ENCODE measurements at regions not wholly inside any gene's neighbourhood (a gene's known extent, or its start where the extent isn't known, plus 50 kb on each side); places are given as distances from the start of the nearest gene placed in this dataset.

DNA sequence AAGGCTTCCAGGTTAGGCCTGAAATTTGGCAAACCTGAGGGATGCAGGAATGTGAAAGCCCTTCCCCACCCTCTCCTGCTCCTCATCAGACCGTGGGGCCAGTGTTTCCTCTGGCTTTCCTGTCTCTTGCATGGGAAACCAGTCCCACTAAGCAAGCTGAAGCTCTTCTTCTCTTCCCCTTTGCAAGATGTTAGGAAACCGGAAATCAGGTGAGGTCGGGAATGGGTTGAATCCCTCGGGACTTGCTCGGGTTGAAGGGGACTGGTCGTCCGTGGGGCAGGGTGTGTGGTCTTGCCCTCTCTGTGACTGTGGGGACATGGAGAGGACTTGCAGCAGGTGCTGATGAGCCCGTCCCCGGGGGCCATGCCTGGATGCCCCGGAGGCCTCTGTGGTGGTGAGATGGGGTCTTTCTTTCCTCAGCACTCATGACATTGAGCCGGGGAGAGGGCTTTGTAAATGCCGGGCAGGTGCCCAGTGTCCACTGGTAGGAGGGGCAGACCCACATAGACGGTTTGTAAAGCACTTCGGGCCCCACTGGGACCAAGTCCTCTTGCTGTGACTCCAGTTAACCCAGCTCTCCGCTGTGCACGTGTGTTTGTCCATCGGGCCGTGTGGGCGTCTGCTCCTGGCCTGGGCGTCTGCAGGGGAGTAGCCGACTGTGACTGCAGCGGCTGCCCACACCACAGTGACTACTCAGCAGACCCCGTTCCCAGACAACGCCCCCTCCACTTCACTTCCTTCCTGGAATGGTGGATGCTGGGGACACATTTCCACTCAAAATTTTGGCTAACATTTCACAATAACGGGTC is 373.9 kb downstream of the GLRX3 start:
- Mint-ChIP-seq H3K27ac (ENCODE audit: low read depth, unreplicated experiment) (no peak overlapping the region), H3K36me3 (ENCODE audit: insufficient read depth, unreplicated experiment) (no peaks in the 10 kb centered on the region), H3K4me1 (ENCODE audit: insufficient read depth, unreplicated experiment) (no peaks in the 10 kb centered on the region), H3K27me3 (ENCODE audit: insufficient read depth, unreplicated experiment) (no peaks in the 10 kb centered on the region), H3K4me3 (ENCODE audit: unreplicated experiment) (no peak overlapping the region), H3K9me3 (ENCODE audit: unreplicated experiment) (peaks cover 21% of the 10 kb centered on the region)
- ChIA-PET CTCF (interaction anchor here (0.6 kb wide), 1 partner anchor 799 kb away, joined by 3 read pairs; no protein-coding TSS in a partner anchor), POLR2A (no interaction called here)
- TF ChIP-seq, protein P1, sequence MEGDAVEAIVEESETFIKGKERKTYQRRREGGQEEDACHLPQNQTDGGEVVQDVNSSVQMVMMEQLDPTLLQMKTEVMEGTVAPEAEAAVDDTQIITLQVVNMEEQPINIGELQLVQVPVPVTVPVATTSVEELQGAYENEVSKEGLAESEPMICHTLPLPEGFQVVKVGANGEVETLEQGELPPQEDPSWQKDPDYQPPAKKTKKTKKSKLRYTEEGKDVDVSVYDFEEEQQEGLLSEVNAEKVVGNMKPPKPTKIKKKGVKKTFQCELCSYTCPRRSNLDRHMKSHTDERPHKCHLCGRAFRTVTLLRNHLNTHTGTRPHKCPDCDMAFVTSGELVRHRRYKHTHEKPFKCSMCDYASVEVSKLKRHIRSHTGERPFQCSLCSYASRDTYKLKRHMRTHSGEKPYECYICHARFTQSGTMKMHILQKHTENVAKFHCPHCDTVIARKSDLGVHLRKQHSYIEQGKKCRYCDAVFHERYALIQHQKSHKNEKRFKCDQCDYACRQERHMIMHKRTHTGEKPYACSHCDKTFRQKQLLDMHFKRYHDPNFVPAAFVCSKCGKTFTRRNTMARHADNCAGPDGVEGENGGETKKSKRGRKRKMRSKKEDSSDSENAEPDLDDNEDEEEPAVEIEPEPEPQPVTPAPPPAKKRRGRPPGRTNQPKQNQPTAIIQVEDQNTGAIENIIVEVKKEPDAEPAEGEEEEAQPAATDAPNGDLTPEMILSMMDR (IDR thresholded peaks at IDR 0.05; ENCODE audit: unreplicated experiment): no peak
- BruUV-seq (replicated peaks): no TSS peak
- DNase-seq (ENCODE audit: unreplicated experiment): no peak
- intact Hi-C loops (cut with micrococcal nuclease): no loop called here

DNA sequence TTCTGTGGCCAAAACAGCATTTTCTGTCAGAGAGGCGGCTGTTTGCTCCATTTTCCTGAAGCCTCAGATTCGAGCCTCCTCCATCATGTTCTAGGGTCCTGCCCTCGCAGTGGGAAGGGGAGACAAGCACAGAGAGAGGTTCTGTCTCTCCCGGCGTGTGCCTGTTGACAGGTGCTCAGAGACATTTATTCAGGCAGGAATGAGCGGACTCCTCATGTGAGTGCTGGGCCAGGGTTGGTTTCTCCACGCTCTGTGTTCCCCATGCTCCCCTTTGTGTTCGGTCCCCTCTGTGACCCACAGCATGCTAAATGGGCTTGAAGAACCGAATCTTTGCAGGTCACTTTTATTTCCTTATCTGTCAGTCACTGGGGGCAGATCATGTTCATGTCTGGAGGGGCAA is 374.6 kb downstream of the GLRX3 start:
- intact Hi-C loops (cut with micrococcal nuclease): no loop called here
- no peak overlapping the region for H3K4me3 Mint-ChIP-seq (ENCODE audit: unreplicated experiment)
- BruUV-seq (replicated peaks): no TSS peak
- H3K9me3 Mint-ChIP-seq (ENCODE audit: unreplicated experiment): peaks cover 15% of the 10 kb centered on the region
- TF ChIP-seq, protein P1 (IDR thresholded peaks at IDR 0.05; ENCODE audit: unreplicated experiment): no peak
- H3K4me1 Mint-ChIP-seq (ENCODE audit: insufficient read depth, unreplicated experiment): no peaks in the 10 kb centered on the region
- H3K27me3 Mint-ChIP-seq (ENCODE audit: insufficient read depth, unreplicated experiment): no peaks in the 10 kb centered on the region
- DNase-seq (ENCODE audit: unreplicated experiment): no peak
- H3K27ac Mint-ChIP-seq (ENCODE audit: low read depth, unreplicated experiment): no peak overlapping the region
- ChIA-PET CTCF (interaction anchor here (0.6 kb wide), 1 partner anchor 798 kb away, joined by 3 read pairs; no protein-coding TSS in a partner anchor), POLR2A (no interaction called here)
- no peaks in the 10 kb centered on the region for H3K36me3 Mint-ChIP-seq (ENCODE audit: insufficient read depth, unreplicated experiment)

DNA sequence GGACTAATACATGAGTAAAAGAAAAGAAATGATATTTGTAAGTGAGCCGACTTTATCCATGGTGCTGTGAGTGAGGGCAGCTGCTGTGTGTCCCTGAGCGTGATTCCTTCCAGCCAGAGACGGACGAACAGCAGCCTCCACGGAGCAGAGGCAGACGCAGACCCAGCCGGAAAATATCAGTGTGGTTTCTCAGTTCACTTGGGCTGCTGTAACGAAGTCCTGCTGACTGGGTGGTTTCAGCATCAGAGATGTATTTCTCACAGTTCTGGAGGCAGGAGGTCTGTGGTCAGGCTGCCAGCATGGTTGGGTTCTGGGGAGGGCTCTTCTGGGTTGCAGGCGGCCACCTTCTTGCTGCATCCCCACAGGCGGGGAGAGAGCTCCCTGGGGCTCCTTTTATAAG is 375.6 kb downstream of the GLRX3 start:
- Mint-ChIP-seq H3K27me3 (ENCODE audit: insufficient read depth, unreplicated experiment) (no peaks in the 10 kb centered on the region), H3K27ac (ENCODE audit: low read depth, unreplicated experiment) (no peak overlapping the region), H3K36me3 (ENCODE audit: insufficient read depth, unreplicated experiment) (no peaks in the 10 kb centered on the region), H3K4me1 (ENCODE audit: insufficient read depth, unreplicated experiment) (no peaks in the 10 kb centered on the region), H3K9me3 (ENCODE audit: unreplicated experiment) (peaks cover 9% of the 10 kb centered on the region), H3K4me3 (ENCODE audit: unreplicated experiment) (no peak overlapping the region)
- DNase-seq (ENCODE audit: unreplicated experiment): no peak
- ChIA-PET POLR2A (interaction anchor here (0.6 kb wide), 1 partner anchor 77 kb away, joined by 5 read pairs; no protein-coding TSS in a partner anchor), CTCF (no interaction called here)
- BruUV-seq (replicated peaks): no TSS peak
- intact Hi-C loops (cut with micrococcal nuclease): no loop called here
- TF ChIP-seq, protein P1 (IDR thresholded peaks at IDR 0.05; ENCODE audit: unreplicated experiment): no peak

DNA sequence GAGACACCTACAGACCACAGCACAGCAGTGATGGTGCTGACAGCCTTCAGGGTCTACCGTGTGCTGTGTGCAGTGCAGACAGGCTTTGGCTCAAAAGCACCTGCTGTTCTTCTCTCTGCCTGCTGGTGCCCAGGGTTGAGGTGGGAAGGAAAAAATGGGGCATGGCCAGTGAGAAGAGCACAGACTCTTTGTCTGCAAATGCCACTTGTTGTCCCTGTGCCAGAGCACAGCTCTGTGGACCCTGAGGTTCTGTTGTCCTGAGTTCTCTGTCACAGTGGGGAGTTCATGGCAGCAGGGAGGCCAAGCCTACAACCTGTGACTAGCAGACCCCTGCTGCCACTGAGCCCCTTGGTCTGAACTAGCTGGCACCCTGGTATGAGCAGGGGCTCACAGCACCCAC is 376.7 kb downstream of the GLRX3 start:
- Mint-ChIP-seq H3K27me3 (ENCODE audit: insufficient read depth, unreplicated experiment) (no peaks in the 10 kb centered on the region), H3K9me3 (ENCODE audit: unreplicated experiment) (peaks cover 7% of the 10 kb centered on the region), H3K27ac (ENCODE audit: low read depth, unreplicated experiment) (no peak overlapping the region), H3K36me3 (ENCODE audit: insufficient read depth, unreplicated experiment) (no peaks in the 10 kb centered on the region), H3K4me1 (ENCODE audit: insufficient read depth, unreplicated experiment) (no peaks in the 10 kb centered on the region), H3K4me3 (ENCODE audit: unreplicated experiment) (no peak overlapping the region)
- no peak for DNase-seq (ENCODE audit: unreplicated experiment)
- CTCF ChIA-PET: no interaction called here
- intact Hi-C loops (cut with micrococcal nuclease): no loop called here
- POLR2A ChIA-PET: no interaction called here
- TF ChIP-seq, protein P1 (IDR thresholded peaks at IDR 0.05; ENCODE audit: unreplicated experiment): no peak
- no TSS peak for BruUV-seq (replicated peaks)

All from MCF 10A (cell line).